ENCODE measurements at regions not wholly inside any gene's neighbourhood (a gene's known extent, or its start where the extent isn't known, plus 50 kb on each side); places are given as distances from the start of the nearest gene placed in this dataset.

GRCh38 chr16:49056546-49056945 is 225.1 kb downstream of the CBLN1 start:
- intact Hi-C loops (cut with DNase I; ENCODE audit: low total_unique reads) = no loop called here
- TF ChIP-seq POLR2A (IDR thresholded peaks at IDR 0.05) = no peak
- no peak for TF ChIP-seq CTCF (IDR thresholded peaks at IDR 0.05)
- Histone ChIP-seq H3K27me3 (no peaks in the 10 kb centered on the region), H3K9me3 (no peaks in the 10 kb centered on the region), H3K36me3 (no peaks in the 10 kb centered on the region), H3K27ac (no peak overlapping the region), H3K4me3 (no peak overlapping the region), H3K4me1 (peaks cover 0 to 4% of the 10 kb centered on the region in 2 donors)
- no peak for DNase-seq

- Histone ChIP-seq H3K36me3 (no peaks in the 10 kb centered on the region), H3K9me3 (no peaks in the 10 kb centered on the region), H3K4me1 (peaks cover 0 to 5% of the 10 kb centered on the region in 2 donors), H3K4me3 (no peak overlapping the region), H3K27me3 (no peaks in the 10 kb centered on the region), H3K27ac (no peak overlapping the region)
- DNase-seq = no peak
- no peak for TF ChIP-seq CTCF (IDR thresholded peaks at IDR 0.05)
- no peak for TF ChIP-seq POLR2A (IDR thresholded peaks at IDR 0.05)
- intact Hi-C loops (cut with DNase I; ENCODE audit: low total_unique reads) = no loop called here
Measured at GRCh38 chr16:49055824-49056545, 225.7 kb downstream of the CBLN1 start.

GRCh38 chr16:49055291-49055690 is 226.3 kb downstream of the CBLN1 start:
- H3K9me3 ChIP-seq = no peaks in the 10 kb centered on the region
- H3K27me3 ChIP-seq = no peaks in the 10 kb centered on the region
- no peak for TF ChIP-seq POLR2A (IDR thresholded peaks at IDR 0.05)
- no peak for TF ChIP-seq CTCF (IDR thresholded peaks at IDR 0.05)
- no peak overlapping the region for H3K27ac ChIP-seq
- H3K4me3 ChIP-seq = no peak overlapping the region
- DNase-seq = no peak
- no peaks in the 10 kb centered on the region for H3K36me3 ChIP-seq
- intact Hi-C loops (cut with DNase I; ENCODE audit: low total_unique reads) = no loop called here
- peaks cover 0 to 6% of the 10 kb centered on the region in 2 donors for H3K4me1 ChIP-seq

- intact Hi-C loops (cut with DNase I; ENCODE audit: low total_unique reads) = no loop called here
- Histone ChIP-seq H3K4me3 (no peak overlapping the region), H3K36me3 (no peaks in the 10 kb centered on the region), H3K27ac (no peak overlapping the region), H3K9me3 (no peaks in the 10 kb centered on the region), H3K27me3 (no peaks in the 10 kb centered on the region), H3K4me1 (peaks cover 0 to 7% of the 10 kb centered on the region in 2 donors)
- no peak for DNase-seq
- TF ChIP-seq POLR2A (IDR thresholded peaks at IDR 0.05) (no peak), CTCF (IDR thresholded peaks at IDR 0.05) (no peak)
Measured at GRCh38 chr16:49054606-49055005, 227.0 kb downstream of the CBLN1 start.

GRCh38 chr16:49052846-49053245 is 228.8 kb downstream of the CBLN1 start:
- H3K4me3 ChIP-seq = no peak overlapping the region
- no peaks in the 10 kb centered on the region for H3K9me3 ChIP-seq
- no peak overlapping the region for H3K27ac ChIP-seq
- DNase-seq = no peak
- peaks cover 0 to 7% of the 10 kb centered on the region in 2 donors for H3K4me1 ChIP-seq
- intact Hi-C loops (cut with DNase I; ENCODE audit: low total_unique reads) = no loop called here
- no peaks in the 10 kb centered on the region for H3K36me3 ChIP-seq
- H3K27me3 ChIP-seq = no peaks in the 10 kb centered on the region
- TF ChIP-seq CTCF (IDR thresholded peaks at IDR 0.05) = no peak
- TF ChIP-seq POLR2A (IDR thresholded peaks at IDR 0.05) = no peak

All from uterus (tissue), 3 donors.